ENCODE measurements at regions not wholly inside any gene's neighbourhood (a gene's known extent, or its start where the extent isn't known, plus 50 kb on each side); places are given as distances from the start of the nearest gene placed in this dataset.

DNA sequence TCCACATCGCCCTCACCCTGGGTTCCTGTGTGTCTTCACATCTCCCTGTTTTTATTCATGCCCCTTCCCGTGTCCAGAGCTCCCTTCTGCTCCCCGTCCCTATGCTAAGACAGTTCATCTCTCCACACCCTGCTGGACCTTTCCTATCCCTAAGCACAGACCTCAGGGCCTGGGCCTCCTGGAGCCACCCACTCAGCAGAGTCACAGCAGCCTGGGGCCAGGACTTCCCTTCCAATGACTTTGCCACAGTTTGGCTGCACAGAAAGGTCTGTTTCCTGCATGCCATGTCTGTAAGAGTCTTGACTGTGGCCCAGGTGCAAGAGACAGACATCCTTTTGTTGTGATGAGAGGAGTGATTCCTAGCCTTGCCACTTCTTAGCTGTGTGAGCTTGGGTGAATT, 470.7 kb downstream of the TSHZ3 start:
- no peak for DNase-seq (ENCODE audit: extremely low spot score)
- ChIA-PET POLR2A (no interaction called here), CTCF (no interaction called here)
- no peak for TF ChIP-seq SP1 (IDR thresholded peaks at IDR 0.05)
- no peak for TF ChIP-seq BHLHE40 (IDR thresholded peaks at IDR 0.05; ENCODE audit: borderline replicate concordance)
- no peak for TF ChIP-seq ARNT (IDR thresholded peaks at IDR 0.05)
- TF ChIP-seq LEF1 (IDR thresholded peaks at IDR 0.05; ENCODE audit: borderline replicate concordance): no peak
- no peak for TF ChIP-seq FOXK2 (IDR thresholded peaks at IDR 0.05)
- TF ChIP-seq TARDBP (IDR thresholded peaks at IDR 0.05): no peak
- no peak for TF ChIP-seq NFRKB (IDR thresholded peaks at IDR 0.05)
- TF ChIP-seq, protein P1, sequence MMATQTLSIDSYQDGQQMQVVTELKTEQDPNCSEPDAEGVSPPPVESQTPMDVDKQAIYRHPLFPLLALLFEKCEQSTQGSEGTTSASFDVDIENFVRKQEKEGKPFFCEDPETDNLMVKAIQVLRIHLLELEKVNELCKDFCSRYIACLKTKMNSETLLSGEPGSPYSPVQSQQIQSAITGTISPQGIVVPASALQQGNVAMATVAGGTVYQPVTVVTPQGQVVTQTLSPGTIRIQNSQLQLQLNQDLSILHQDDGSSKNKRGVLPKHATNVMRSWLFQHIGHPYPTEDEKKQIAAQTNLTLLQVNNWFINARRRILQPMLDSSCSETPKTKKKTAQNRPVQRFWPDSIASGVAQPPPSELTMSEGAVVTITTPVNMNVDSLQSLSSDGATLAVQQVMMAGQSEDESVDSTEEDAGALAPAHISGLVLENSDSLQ (IDR thresholded peaks at IDR 0.05): no peak
- TF ChIP-seq ELF4 (IDR thresholded peaks at IDR 0.05): no peak
- TF ChIP-seq CTBP1 (IDR thresholded peaks at IDR 0.05; ENCODE audit: borderline replicate concordance): no peak
- no peak for TF ChIP-seq ZNF384 (IDR thresholded peaks at IDR 0.05)
- no peak for TF ChIP-seq FOXM1 (IDR thresholded peaks at IDR 0.05; ENCODE audit: borderline replicate concordance)
- no peak for TF ChIP-seq HDGF (IDR thresholded peaks at IDR 0.05; ENCODE audit: borderline replicate concordance)
- no peak for TF ChIP-seq FOXA1 (IDR thresholded peaks at IDR 0.05)
- TF ChIP-seq SUZ12 (IDR thresholded peaks at IDR 0.05): no peak
- no peak for TF ChIP-seq L3MBTL2 (conservative IDR thresholded peaks at IDR 0.05)

DNA sequence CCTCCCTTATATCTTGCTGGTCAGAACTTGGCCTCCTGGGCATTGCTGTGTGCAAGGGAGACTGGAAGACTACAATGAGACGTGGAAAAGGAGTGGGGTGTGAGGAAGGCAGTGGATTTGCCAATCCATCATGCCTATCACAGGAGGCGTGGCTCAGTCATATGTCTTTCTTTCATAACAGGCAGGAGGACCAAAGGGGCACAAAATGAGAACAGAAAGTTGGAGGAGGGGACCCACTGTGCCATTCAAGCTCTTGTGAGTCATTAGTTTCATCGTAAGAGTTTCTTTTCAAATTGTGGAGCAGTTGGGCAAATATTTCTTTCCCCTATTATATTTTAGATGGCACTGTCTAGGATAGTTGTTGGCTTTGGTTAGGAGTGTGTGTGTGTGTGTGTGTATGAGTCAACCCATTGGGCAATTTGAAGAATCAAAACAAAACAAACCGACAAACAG, 471.5 kb downstream of the TSHZ3 start:
- ChIA-PET POLR2A (no interaction called here), CTCF (no interaction called here)
- no peak for DNase-seq (ENCODE audit: extremely low spot score)
- TF ChIP-seq CTBP1 (IDR thresholded peaks at IDR 0.05; ENCODE audit: borderline replicate concordance): no peak
- no peak for TF ChIP-seq FOXM1 (IDR thresholded peaks at IDR 0.05; ENCODE audit: borderline replicate concordance)
- no peak for TF ChIP-seq ARNT (IDR thresholded peaks at IDR 0.05)
- no peak for TF ChIP-seq HDGF (IDR thresholded peaks at IDR 0.05; ENCODE audit: borderline replicate concordance)
- TF ChIP-seq BHLHE40 (IDR thresholded peaks at IDR 0.05; ENCODE audit: borderline replicate concordance): no peak
- TF ChIP-seq FOXK2 (IDR thresholded peaks at IDR 0.05): no peak
- TF ChIP-seq FOXA1 (IDR thresholded peaks at IDR 0.05): no peak
- TF ChIP-seq L3MBTL2 (conservative IDR thresholded peaks at IDR 0.05): no peak
- no peak for TF ChIP-seq NFRKB (IDR thresholded peaks at IDR 0.05)
- no peak for TF ChIP-seq SUZ12 (IDR thresholded peaks at IDR 0.05)
- TF ChIP-seq TARDBP (IDR thresholded peaks at IDR 0.05): no peak

DNA sequence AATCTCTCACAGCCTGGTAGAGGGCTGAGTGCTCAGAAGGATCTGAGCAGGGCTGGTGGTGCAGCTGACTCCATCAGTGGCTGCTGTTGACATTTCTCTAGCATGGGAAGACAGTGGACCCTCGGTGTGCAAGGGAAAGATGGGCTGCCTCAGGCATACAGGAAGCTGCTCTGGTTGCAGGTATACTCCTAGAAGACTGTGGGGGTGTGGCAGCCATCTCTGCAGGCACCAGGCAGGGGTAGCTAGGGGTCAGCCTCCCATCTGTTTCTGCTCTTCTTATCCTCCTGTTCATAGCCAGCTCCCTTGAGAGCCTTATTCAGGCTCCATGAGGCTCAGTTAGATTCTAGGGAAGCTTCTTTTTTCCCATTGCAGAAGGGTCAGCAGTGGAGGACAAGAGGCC, 475.5 kb downstream of the TSHZ3 start:
- ChIA-PET CTCF (interaction anchor here (0.6 kb wide), 1 partner anchor 50 kb away, joined by 3 read pairs; no protein-coding TSS in a partner anchor), POLR2A (interaction anchor here (1.0 kb wide), 1 partner anchor 10 kb away, joined by 3 read pairs; no protein-coding TSS in a partner anchor)
- no peak for TF ChIP-seq FOXK2 (IDR thresholded peaks at IDR 0.05)
- no peak for TF ChIP-seq L3MBTL2 (conservative IDR thresholded peaks at IDR 0.05)
- no peak for TF ChIP-seq ZNF384 (IDR thresholded peaks at IDR 0.05)
- no peak for TF ChIP-seq ELF4 (IDR thresholded peaks at IDR 0.05)
- no peak for TF ChIP-seq CTBP1 (IDR thresholded peaks at IDR 0.05; ENCODE audit: borderline replicate concordance)
- TF ChIP-seq, protein P1 (IDR thresholded peaks at IDR 0.05): no peak
- TF ChIP-seq SP1 (IDR thresholded peaks at IDR 0.05): no peak
- no peak for TF ChIP-seq FOXA1 (IDR thresholded peaks at IDR 0.05)
- no peak for TF ChIP-seq ARNT (IDR thresholded peaks at IDR 0.05)
- TF ChIP-seq SUZ12 (IDR thresholded peaks at IDR 0.05): no peak
- no peak for TF ChIP-seq HDGF (IDR thresholded peaks at IDR 0.05; ENCODE audit: borderline replicate concordance)
- TF ChIP-seq NFRKB (IDR thresholded peaks at IDR 0.05): no peak
- no peak for TF ChIP-seq BHLHE40 (IDR thresholded peaks at IDR 0.05; ENCODE audit: borderline replicate concordance)
- no peak for TF ChIP-seq FOXM1 (IDR thresholded peaks at IDR 0.05; ENCODE audit: borderline replicate concordance)
- TF ChIP-seq LEF1 (IDR thresholded peaks at IDR 0.05; ENCODE audit: borderline replicate concordance): no peak
- no peak for TF ChIP-seq TARDBP (IDR thresholded peaks at IDR 0.05)
- no peak for DNase-seq (ENCODE audit: extremely low spot score)

DNA sequence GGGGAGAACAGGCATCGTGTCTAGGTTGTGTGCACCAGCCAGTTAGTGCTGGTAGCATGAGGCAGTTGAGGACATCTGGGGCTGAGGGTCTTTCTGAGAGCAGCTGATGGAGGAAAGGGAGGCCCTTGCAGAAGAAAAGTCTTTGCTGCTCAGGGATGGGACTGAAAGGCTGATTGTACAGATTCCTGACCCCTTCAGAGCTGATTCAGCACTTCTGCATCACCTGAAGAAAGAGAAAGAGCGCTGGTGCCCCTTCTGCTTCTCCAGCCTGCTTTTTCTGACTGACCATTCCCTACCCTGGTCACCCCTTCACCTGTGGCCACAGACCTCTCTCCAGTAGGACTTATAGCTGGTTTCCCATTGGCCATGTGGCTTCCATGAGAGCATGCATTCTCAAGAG, 476.2 kb downstream of the TSHZ3 start:
- ChIA-PET POLR2A (interaction anchor here (1.0 kb wide), 1 partner anchor 10 kb away, joined by 3 read pairs; no protein-coding TSS in a partner anchor), CTCF (no interaction called here)
- no peak for DNase-seq (ENCODE audit: extremely low spot score)
- TF ChIP-seq, protein P1 (IDR thresholded peaks at IDR 0.05): no peak
- TF ChIP-seq NFRKB (IDR thresholded peaks at IDR 0.05): no peak
- no peak for TF ChIP-seq HDGF (IDR thresholded peaks at IDR 0.05; ENCODE audit: borderline replicate concordance)
- no peak for TF ChIP-seq ZNF384 (IDR thresholded peaks at IDR 0.05)
- TF ChIP-seq FOXK2 (IDR thresholded peaks at IDR 0.05): no peak
- no peak for TF ChIP-seq SP1 (IDR thresholded peaks at IDR 0.05)
- TF ChIP-seq L3MBTL2 (conservative IDR thresholded peaks at IDR 0.05): no peak

DNA sequence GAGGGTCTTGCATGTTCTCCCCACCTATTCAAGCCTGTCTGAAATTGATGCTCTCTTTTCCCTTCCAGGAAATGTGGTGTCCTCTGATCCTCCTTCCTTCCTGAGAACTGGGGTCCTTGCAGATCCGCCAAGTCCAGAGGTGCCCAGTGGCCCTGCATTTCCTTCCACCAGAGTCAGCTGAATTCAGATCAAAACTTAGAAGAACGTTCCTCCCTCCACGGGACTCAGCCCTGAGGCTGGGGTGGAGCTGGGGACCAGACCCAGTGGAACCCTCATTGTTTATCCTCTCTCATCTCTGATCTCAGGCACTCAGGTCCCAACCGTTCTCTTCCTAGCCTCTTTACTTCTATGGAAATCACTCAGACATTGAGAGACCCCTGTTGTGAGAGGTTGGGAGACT, 477.3 kb downstream of the TSHZ3 start:
- DNase-seq (ENCODE audit: extremely low spot score): no peak
- POLR2A ChIA-PET: no interaction called here
- TF ChIP-seq SUZ12 (IDR thresholded peaks at IDR 0.05): no peak
- no peak for TF ChIP-seq L3MBTL2 (conservative IDR thresholded peaks at IDR 0.05)
- no peak for TF ChIP-seq FOXA1 (IDR thresholded peaks at IDR 0.05)
- CTCF ChIA-PET: no interaction called here

DNA sequence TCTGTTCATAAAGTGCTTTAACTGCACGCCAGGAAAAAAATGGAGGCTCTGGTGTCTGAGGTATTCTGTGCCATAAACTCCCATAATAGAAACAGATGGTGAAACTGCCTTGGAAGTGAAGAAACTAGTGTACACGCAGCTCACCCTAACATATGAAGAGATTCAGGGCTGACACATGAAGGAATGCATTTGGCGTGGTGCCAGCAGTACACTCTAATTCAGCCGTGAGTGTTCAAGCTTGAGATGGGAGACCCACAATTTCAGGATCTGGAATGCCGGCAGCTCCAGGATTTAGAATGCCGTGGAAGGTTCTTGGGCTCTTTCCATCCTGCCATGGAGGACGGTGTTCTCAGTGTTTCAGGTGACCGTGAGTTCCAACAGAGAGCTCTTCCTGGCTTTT, 478.4 kb downstream of the TSHZ3 start:
- TF ChIP-seq LEF1 (IDR thresholded peaks at IDR 0.05; ENCODE audit: borderline replicate concordance): no peak
- TF ChIP-seq ZNF384 (IDR thresholded peaks at IDR 0.05): no peak
- TF ChIP-seq, protein P1 (IDR thresholded peaks at IDR 0.05): no peak
- no peak for TF ChIP-seq FOXA1 (IDR thresholded peaks at IDR 0.05)
- no peak for TF ChIP-seq ARNT (IDR thresholded peaks at IDR 0.05)
- TF ChIP-seq HDGF (IDR thresholded peaks at IDR 0.05; ENCODE audit: borderline replicate concordance): no peak
- no peak for TF ChIP-seq CTBP1 (IDR thresholded peaks at IDR 0.05; ENCODE audit: borderline replicate concordance)
- ChIA-PET CTCF (interaction anchor here (0.6 kb wide), 1 partner anchor 1458 kb away, joined by 5 read pairs; no protein-coding TSS in a partner anchor), POLR2A (no interaction called here)
- DNase-seq (ENCODE audit: extremely low spot score): no peak

Measured in HEK293T (cell line).